Pancreas (tissue), 10 donors: ENCODE measurements at regions not wholly inside any gene's neighbourhood (a gene's known extent, or its start where the extent isn't known, plus 50 kb on each side); places are given as distances from the start of the nearest gene placed in this dataset.
A peak's percentile ranks its signal among the peaks of the same experiment; 100 is the strongest.

Source experiments
- ATAC-seq, 4 donors: fragments of 200-7000 bp; cut with Tn5 transposase; one replicate each; pipeline versions ENCODE4 v1.8.0 to v1.9.1; 2020; ENCODE audit warnings: mild to moderate bottlenecking in 4 of 4, moderate library complexity in 4 of 4
- DNase-seq, 6 donors: peaks; one replicate each; pipeline ENCODE4 v3.0.0-alpha.2; 2020
- FAIRE-seq: peaks from 2 replicates; lab custom pipeline; 2012; peaks lifted over from hg19 to GRCh38; lab: Jason Lieb, UNC
- H3K27ac ChIP-seq, 4 donors: fragments of 200-600 bp; sonication (generic); 1 replicate in 3 of 4; 2 replicates in 1 of 4; pipeline versions ENCODE4 v1.5.0 to v1.8.0; 2020
- H3K27me3 ChIP-seq, 4 donors: fragments of 200-600 bp; one replicate each; pipeline ENCODE4 v1.8.0; 2021
- H3K36me3 ChIP-seq, 3 donors: fragments of 200-600 bp; sonication (generic) in 1 of 3; one replicate each; pipeline versions ENCODE4 v1.5.0 to v1.8.0; 2020 to 2021
- H3K4me1 ChIP-seq, 3 donors: fragments of 200-600 bp; one replicate each; pipeline ENCODE4 v1.8.0; 2021
- H3K4me3 ChIP-seq, 4 donors: fragments of 200-600 bp; sonication (generic) in 2 of 4; one replicate each; pipeline versions ENCODE4 v1.5.0 to v1.8.0; 2020 to 2021
- H3K9me3 ChIP-seq, 4 donors: fragments of 200-600 bp; one replicate each; pipeline ENCODE4 v1.8.0; 2021
- WGBS, 2 donors: extraction: QIAGEN DNeasy Blood & Tissue Kit; methylation state at CpG; one replicate each; pipeline ENCODE4 v1.1.7; 2013; 5-methylcytosine and 5-hydroxymethylcytosine counted together
- intact Hi-C, 3 donors: fragments of 100-400 bp; cut with DNase I; formaldehyde crosslinking; loops; one replicate each; pipeline versions ENCODE4 v1.11.1 to v1.14.2; 2022
- TF ChIP-seq, protein P1 (sequence below), 4 donors: fragments of 200-600 bp; sonication (generic) in 3 of 4; IDR thresholded peaks; one replicate each; pipeline versions ENCODE4 v1.5.0 to v1.8.0; 2021; ENCODE audit warnings: antibody characterized with exemption in 4 of 4
- donor health status: healthy with polysubstance abuse.
- donor health status: DM: no; HTN: no; CAD: no; lungs with moderate emphysema.
- donor health status: DM: no; HTN: no; CAD: no.
- donor health status: control.
- donor health status: control.
- donor health status: Bipolar disorder and iron deficiency.
- donor health status: DM: yes; HTN: yes; CAD: no.
- donor health status: DM: no; HTN: no; CAD: no.
- donor health status: DM: no; HTN: no; CAD: no.
- donor health status: DM: yes; HTN: yes; CAD: no.

DNA sequence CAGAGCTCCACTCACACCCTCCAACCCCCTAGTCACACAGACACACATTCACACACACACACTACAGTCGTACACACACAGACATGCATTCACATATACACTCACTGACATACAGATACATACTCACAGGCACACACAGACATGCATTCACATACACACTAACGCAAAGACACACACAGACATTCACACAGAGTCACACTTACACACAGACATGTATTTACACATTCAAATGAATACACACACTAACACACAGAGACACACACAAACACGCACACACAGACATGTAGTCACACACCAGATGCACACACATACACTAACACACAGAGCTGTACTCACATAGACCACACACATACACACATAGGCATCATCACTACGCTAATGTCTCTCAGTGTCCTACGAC is 58.0 kb upstream of the MYL10 start:
- peaks cover 0 to 7% (median 0%) of the 10 kb centered on the region in 3 donors for H3K4me1 ChIP-seq
- H3K36me3 ChIP-seq, result no peaks in the 10 kb centered on the region
- DNase-seq (no peak), FAIRE-seq (no peak), ATAC-seq (no peak)
- intact Hi-C loops, result loop anchor here in 1 of 3 donors (10.0 kb wide), 1 partner anchor 548 kb away; no protein-coding TSS in a partner anchor
- 46 to 54% methylated on average over 5 of the region's 5 CpGs for WGBS, 2 donors
- TF ChIP-seq, protein P1, sequence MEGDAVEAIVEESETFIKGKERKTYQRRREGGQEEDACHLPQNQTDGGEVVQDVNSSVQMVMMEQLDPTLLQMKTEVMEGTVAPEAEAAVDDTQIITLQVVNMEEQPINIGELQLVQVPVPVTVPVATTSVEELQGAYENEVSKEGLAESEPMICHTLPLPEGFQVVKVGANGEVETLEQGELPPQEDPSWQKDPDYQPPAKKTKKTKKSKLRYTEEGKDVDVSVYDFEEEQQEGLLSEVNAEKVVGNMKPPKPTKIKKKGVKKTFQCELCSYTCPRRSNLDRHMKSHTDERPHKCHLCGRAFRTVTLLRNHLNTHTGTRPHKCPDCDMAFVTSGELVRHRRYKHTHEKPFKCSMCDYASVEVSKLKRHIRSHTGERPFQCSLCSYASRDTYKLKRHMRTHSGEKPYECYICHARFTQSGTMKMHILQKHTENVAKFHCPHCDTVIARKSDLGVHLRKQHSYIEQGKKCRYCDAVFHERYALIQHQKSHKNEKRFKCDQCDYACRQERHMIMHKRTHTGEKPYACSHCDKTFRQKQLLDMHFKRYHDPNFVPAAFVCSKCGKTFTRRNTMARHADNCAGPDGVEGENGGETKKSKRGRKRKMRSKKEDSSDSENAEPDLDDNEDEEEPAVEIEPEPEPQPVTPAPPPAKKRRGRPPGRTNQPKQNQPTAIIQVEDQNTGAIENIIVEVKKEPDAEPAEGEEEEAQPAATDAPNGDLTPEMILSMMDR (IDR thresholded peaks at IDR 0.05), result no peak
- no peaks in the 10 kb centered on the region for H3K27me3 ChIP-seq
- no peak overlapping the region for H3K27ac ChIP-seq
- no peak overlapping the region for H3K4me3 ChIP-seq
- no peaks in the 10 kb centered on the region for H3K9me3 ChIP-seq

DNA sequence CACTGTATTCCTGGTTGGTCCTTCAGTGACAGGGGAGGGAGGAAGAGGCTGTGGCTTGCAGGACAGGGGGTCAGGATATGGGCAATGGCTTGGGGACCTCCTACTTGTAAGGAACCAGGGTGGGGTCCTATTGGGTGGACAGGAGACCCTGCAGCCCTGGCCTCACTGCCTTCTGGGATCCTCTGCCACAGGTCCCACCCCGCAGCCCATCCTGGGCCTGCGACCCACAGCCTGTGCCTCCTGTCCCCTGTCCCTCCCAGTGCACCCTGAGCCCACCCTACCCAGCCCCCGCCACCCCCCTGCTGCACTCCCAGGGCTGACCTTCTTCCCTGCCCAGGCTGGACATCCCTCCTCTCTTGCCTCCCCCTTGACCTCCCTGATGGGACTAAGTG is 58.7 kb upstream of the MYL10 start:
- WGBS, 2 donors, result 40 to 44% methylated on average over 3 of the region's 3 CpGs
- intact Hi-C loops, result loop anchor here in 1 of 3 donors (10.0 kb wide), 1 partner anchor 547 kb away; no protein-coding TSS in a partner anchor
- no peak overlapping the region for H3K4me3 ChIP-seq
- FAIRE-seq (no peak), DNase-seq (peak in 1 of 6 donors; percentile 49), ATAC-seq (no peak)
- H3K36me3 ChIP-seq, result no peaks in the 10 kb centered on the region
- no peaks in the 10 kb centered on the region for H3K27me3 ChIP-seq
- TF ChIP-seq, protein P1 (IDR thresholded peaks at IDR 0.05), result no peak
- no peaks in the 10 kb centered on the region for H3K9me3 ChIP-seq
- no peak overlapping the region for H3K27ac ChIP-seq
- H3K4me1 ChIP-seq, result peaks cover 0 to 7% (median 0%) of the 10 kb centered on the region in 3 donors

DNA sequence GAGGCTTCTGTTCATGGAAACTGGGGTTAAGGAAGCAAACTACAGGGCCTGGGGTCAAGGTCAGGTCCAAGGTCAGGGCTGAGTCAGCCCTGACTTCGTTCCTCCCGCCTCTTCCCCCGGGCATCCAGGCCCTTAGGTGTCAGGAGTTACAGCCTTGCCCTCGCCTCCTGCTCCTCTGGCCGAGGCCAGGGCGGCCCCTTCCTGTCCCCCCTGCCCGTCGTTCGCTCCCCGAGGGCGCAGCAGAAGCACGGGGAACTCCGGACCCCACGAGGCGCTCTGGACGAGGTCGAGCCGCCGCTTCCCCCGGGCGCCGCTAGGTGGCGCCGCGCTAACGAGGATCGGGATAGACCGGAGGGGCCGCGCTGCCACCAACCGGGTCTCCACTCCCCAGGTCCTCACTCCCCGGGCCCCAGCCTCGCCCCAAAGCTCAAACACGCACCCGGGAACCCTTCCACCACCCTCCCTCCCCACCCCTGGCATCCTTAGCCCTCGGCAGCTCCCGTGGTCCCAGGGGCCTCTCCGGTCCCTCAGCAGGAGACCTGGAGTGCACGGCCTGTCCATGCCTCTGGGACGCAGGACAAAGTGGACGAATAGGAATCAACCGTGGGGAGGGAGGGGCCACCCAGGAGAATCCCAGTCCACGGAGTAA is 59.2 kb upstream of the MYL10 start:
- peak; percentile 84 to 94 (median 92) for ATAC-seq
- intact Hi-C loops, result loop anchor here in 1 of 3 donors (10.0 kb wide), 1 partner anchor 546 kb away; no protein-coding TSS in a partner anchor

DNA sequence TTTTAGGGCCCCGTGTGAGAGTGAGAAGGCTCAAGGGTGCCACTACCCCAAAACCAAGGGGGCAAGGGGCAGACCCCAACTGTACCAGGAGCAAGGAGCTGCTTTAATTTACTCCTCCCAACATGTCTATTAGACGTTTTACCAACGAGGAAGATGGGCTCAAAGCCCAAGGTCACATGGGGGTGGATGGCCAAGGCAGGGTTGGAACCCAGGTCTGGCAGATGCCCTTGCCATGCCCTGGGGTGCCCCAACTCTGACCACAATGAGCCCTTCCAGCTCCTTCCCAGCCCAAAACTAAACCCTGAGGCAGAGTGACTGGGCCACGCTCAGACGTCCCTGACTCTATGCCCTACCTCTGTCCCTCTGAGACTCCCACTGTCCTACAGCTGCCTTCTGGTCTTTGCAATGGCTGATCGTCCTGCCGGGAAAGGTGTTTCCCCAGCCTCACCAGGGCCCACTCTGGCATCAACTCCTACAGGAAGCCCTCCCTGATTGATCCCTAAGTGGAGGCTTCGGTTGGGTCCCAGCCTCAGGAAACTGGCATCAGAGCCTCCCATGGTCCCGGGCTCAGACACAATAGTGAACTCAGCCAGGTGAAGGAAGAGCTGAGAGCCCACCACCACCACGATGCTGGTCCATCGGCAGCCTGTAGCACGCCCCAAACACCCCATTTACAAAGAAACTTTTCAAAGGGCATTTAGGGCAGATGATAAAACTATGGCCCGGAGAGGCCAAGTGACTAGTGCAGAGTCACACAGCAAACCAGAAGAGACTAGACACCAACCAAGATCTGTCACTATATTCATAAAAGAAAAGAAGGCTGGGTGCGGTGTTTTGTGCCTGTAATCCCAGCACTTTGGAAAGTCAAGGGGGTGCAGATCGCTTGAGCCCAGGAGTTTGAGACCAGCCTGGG is 60.2 kb upstream of the MYL10 start:
- H3K4me1 ChIP-seq, result peaks cover 0 to 7% (median 0%) of the 10 kb centered on the region in 3 donors
- FAIRE-seq (no peak), ATAC-seq (no peak), DNase-seq (no peak)
- H3K9me3 ChIP-seq, result no peaks in the 10 kb centered on the region
- no peak overlapping the region for H3K4me3 ChIP-seq
- no peak overlapping the region for H3K27ac ChIP-seq
- WGBS, 2 donors, result 58 to 66% methylated on average over 15 of the region's 15 CpGs
- H3K36me3 ChIP-seq, result no peaks in the 10 kb centered on the region
- TF ChIP-seq, protein P1 (IDR thresholded peaks at IDR 0.05), result no peak
- no peaks in the 10 kb centered on the region for H3K27me3 ChIP-seq
- intact Hi-C loops, result loop anchor here in 1 of 3 donors (10.0 kb wide), 1 partner anchor 546 kb away; no protein-coding TSS in a partner anchor

More for the DNA sequence above, 59.2 kb upstream of the MYL10 start:
- Histone ChIP-seq H3K27me3 (no peaks in the 10 kb centered on the region), H3K9me3 (no peaks in the 10 kb centered on the region), H3K27ac (no peak overlapping the region), H3K4me3 (peak overlapping the region in 2 of 4 donors; percentile 13 to 28), H3K36me3 (no peaks in the 10 kb centered on the region), H3K4me1 (peaks cover 0 to 7% (median 0%) of the 10 kb centered on the region in 3 donors)
- FAIRE-seq (no peak), DNase-seq (peak; percentile 54 to 97 (median 79))
- 4% methylated on average over 32 to 43 of the region's 43 CpGs for WGBS, 2 donors
- TF ChIP-seq, protein P1 (IDR thresholded peaks at IDR 0.05), result peak; percentile 90 to 98 (median 96)
